ENCODE measurements at regions not wholly inside any gene's neighbourhood (a gene's known extent, or its start where the extent isn't known, plus 50 kb on each side); places are given as distances from the start of the nearest gene placed in this dataset.

DNA sequence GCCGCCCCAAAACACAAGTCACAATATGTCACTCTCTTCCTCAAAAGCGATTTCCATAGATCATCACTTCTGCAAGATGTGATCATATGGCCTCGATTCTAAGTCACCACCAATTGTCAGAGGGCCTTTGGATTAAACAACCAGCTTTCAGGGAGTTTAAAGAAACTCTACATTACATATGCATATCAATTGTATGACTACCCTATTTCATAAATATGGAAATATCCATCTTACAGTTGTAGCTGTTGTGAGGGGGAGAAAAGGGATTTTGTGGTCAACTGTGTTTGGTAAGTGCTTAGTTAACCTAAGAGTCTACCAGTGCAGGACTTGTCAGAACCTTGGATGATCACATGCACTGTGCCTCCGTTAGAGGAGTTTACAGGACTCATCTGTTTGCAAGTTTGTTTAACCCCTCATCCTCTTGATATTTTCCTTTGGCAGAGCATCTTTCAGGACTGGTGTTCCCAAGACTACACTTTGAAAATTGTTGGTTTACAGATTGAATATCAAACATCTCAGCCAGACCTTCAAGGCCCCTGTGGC is 99.9 kb downstream of the CHST1 start:
- no peak for DNase-seq (ENCODE audit: low read depth in 1 of 2, low spot score in 1 of 2)
- H3K4me1 ChIP-seq: no peaks in the 10 kb centered on the region
- H3K27ac ChIP-seq: no peak overlapping the region
- TF ChIP-seq FOSB (CRISPR knock-in tag; IDR thresholded peaks at IDR 0.05) (no peak), PHF8 (IDR thresholded peaks at IDR 0.05; ENCODE audit: borderline replicate concordance, low read depth) (no peak), ZSCAN20 (CRISPR knock-in tag; IDR thresholded peaks at IDR 0.05) (no peak), TP53 (CRISPR knock-in tag; IDR thresholded peaks at IDR 0.05) (no peak)
- no peak overlapping the region for H3K4me3 ChIP-seq
- 33% methylated on average over 4 of the region's 4 CpGs for WGBS (ENCODE audit: missing lambda C conversion rate)
- ChIA-PET POLR2A (no interaction called here), CTCF (no interaction called here)
- ATAC-seq: no peak
- no peak overlapping the region for H3K4me2 ChIP-seq
- H3K9me3 ChIP-seq: no peaks in the 10 kb centered on the region
- no peak for FAIRE-seq

DNA sequence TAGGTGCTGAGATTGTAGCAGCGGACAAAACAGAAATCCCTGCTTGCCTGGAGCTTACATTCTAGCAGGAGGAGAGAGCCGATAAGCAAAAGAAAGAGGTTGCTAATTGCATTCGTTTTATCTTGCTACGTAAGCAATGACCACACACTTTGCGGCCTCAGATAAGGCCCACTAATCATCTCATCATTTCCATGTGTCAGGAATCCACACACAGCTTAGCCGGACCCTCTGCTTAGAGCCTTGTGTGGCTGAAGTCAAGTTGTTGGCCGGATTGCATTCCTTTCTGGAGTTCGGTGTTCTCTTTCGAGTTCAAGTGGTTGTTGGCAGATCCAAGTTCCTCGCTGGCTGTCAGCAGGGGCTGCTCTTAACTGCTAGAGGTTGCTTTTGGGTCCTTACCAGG is 101.6 kb downstream of the CHST1 start:
- no peak for FAIRE-seq
- CTCF ChIA-PET: interaction anchor here (1.0 to 1.9 kb wide), 2 partner anchors 8 to 15 kb away, joined by 4 to 6 read pairs; no protein-coding TSS in a partner anchor

DNA sequence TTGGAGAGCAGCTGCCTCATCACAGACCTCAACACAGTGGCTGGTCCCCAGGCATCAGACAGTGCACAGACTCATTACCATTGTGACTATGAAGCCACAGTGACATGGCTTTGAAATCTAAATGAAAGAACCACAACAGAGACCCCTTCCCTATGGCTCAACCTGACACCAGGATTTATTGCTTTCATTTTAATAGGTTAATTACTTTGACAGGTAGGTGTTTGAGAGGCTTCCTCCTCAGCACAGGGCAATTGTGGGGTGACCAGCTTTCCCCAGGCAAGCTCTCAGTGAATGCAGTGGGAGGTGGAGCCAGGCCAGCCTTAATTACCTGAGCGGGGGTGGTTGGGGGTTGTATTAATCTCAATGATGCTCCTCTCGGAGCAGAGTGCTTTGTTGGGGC is 102.3 kb downstream of the CHST1 start:
- Histone ChIP-seq H3K4me3 (no peak overlapping the region), H3K4me1 (no peaks in the 10 kb centered on the region), H3K9me3 (no peaks in the 10 kb centered on the region), H3K4me2 (no peak overlapping the region), H3K27ac (no peak overlapping the region)
- ChIA-PET POLR2A (no interaction called here), CTCF (interaction anchor here (1.0 to 2.2 kb wide), 4 partner anchors 9 to 208 kb away, joined by 3 to 6 read pairs (median 4); no protein-coding TSS in a partner anchor)
- TF ChIP-seq JUNB (IDR thresholded peaks at IDR 0.05) (no peak), ZFP36 (IDR thresholded peaks at IDR 0.05; ENCODE audit: borderline replicate concordance, partially characterized antibody) (no peak)
- 4% methylated on average over 2 of the region's 2 CpGs for WGBS (ENCODE audit: missing lambda C conversion rate)
- no peak for FAIRE-seq
- DNase-seq (ENCODE audit: low read depth in 1 of 2, low spot score in 1 of 2): no peak
- ATAC-seq: no peak

More for the DNA sequence above, 101.6 kb downstream of the CHST1 start:
- H3K4me2 ChIP-seq: no peak overlapping the region
- H3K4me1 ChIP-seq: no peaks in the 10 kb centered on the region
- H3K27ac ChIP-seq: no peak overlapping the region
- POLR2A ChIA-PET: no interaction called here
- no peak for DNase-seq (ENCODE audit: low read depth in 1 of 2, low spot score in 1 of 2)
- WGBS (ENCODE audit: missing lambda C conversion rate): 40% methylated on average over 10 of the region's 10 CpGs
- no peaks in the 10 kb centered on the region for H3K9me3 ChIP-seq
- TF ChIP-seq SMC3 (IDR thresholded peaks at IDR 0.05) (no peak), CHD4 (IDR thresholded peaks at IDR 0.05; ENCODE audit: borderline replicate concordance) (no peak), MAFK (IDR thresholded peaks at IDR 0.05; ENCODE audit: partially characterized antibody) (no peak), RNF2 (IDR thresholded peaks at IDR 0.05; ENCODE audit: borderline replicate concordance, low read depth) (no peak), JUNB (IDR thresholded peaks at IDR 0.05) (no peak), NR3C1 (IDR thresholded peaks at IDR 0.05) (no peak), HOXA7 (CRISPR knock-in tag; IDR thresholded peaks at IDR 0.05) (no peak), SREBF2 (IDR thresholded peaks at IDR 0.05) (no peak), MYC (IDR thresholded peaks at IDR 0.05; ENCODE audit: borderline replicate concordance, low read length) (no peak), FOXS1 (CRISPR knock-in tag; IDR thresholded peaks at IDR 0.05) (no peak)
- TF ChIP-seq, protein P1, sequence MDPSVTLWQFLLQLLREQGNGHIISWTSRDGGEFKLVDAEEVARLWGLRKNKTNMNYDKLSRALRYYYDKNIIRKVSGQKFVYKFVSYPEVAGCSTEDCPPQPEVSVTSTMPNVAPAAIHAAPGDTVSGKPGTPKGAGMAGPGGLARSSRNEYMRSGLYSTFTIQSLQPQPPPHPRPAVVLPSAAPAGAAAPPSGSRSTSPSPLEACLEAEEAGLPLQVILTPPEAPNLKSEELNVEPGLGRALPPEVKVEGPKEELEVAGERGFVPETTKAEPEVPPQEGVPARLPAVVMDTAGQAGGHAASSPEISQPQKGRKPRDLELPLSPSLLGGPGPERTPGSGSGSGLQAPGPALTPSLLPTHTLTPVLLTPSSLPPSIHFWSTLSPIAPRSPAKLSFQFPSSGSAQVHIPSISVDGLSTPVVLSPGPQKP (IDR thresholded peaks at IDR 0.05; ENCODE audit: low read depth, low read length): no peak
- TF ChIP-seq, protein P2, sequence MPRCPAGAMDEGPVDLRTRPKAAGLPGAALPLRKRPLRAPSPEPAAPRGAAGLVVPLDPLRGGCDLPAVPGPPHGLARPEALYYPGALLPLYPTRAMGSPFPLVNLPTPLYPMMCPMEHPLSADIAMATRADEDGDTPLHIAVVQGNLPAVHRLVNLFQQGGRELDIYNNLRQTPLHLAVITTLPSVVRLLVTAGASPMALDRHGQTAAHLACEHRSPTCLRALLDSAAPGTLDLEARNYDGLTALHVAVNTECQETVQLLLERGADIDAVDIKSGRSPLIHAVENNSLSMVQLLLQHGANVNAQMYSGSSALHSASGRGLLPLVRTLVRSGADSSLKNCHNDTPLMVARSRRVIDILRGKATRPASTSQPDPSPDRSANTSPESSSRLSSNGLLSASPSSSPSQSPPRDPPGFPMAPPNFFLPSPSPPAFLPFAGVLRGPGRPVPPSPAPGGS (IDR thresholded peaks at IDR 0.05): no peak
- ATAC-seq: no peak
- H3K4me3 ChIP-seq: no peak overlapping the region

DNA sequence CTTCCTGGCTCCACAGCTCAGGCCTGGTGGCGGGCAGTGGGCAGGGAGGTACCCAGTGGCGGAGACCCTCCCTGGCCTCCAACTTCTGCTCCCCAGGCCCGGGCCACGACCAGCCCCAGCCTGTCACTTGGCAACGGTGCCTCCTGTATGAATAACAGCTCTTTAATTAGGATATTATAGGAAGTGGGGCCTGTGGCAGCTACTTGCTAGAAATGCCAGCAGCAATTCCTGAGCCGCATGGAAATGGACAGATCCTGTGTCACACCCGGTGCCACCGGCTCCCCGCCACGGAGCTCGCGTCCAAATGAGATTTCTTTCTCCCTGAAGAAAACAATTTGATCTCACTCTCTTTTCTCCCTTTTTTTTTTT is 104.5 kb downstream of the CHST1 start:
- H3K27ac ChIP-seq: no peak overlapping the region
- DNase-seq (ENCODE audit: low read depth in 1 of 2, low spot score in 1 of 2): no peak
- H3K4me1 ChIP-seq: peaks cover 13% of the 10 kb centered on the region
- ChIA-PET POLR2A (no interaction called here), CTCF (no interaction called here)
- no peak overlapping the region for H3K4me2 ChIP-seq
- 60% methylated on average over 9 of the region's 12 CpGs for WGBS (ENCODE audit: missing lambda C conversion rate)
- no peak overlapping the region for H3K4me3 ChIP-seq
- 0 out of 3 replicates have a peak, but pooled peaks cover 3% of the 10 kb centered on the region for H3K9me3 ChIP-seq
- ATAC-seq: no peak
- no peak for FAIRE-seq
- TF ChIP-seq ZSCAN20 (CRISPR knock-in tag; IDR thresholded peaks at IDR 0.05): no peak
- TF ChIP-seq CEBPB (IDR thresholded peaks at IDR 0.05): no peak
- TF ChIP-seq TFCP2L1 (CRISPR knock-in tag; IDR thresholded peaks at IDR 0.05): no peak
- no peak for TF ChIP-seq POLR2AphosphoS2 (conservative IDR thresholded peaks at IDR 0.05; ENCODE audit: low read length)
- no peak for TF ChIP-seq FOSB (CRISPR knock-in tag; IDR thresholded peaks at IDR 0.05)
- TF ChIP-seq KDM5A (IDR thresholded peaks at IDR 0.05): no peak
- TF ChIP-seq, protein P3, sequence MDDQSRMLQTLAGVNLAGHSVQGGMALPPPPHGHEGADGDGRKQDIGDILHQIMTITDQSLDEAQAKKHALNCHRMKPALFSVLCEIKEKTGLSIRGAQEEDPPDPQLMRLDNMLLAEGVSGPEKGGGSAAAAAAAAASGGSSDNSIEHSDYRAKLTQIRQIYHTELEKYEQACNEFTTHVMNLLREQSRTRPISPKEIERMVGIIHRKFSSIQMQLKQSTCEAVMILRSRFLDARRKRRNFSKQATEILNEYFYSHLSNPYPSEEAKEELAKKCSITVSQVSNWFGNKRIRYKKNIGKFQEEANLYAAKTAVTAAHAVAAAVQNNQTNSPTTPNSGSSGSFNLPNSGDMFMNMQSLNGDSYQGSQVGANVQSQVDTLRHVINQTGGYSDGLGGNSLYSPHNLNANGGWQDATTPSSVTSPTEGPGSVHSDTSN (IDR thresholded peaks at IDR 0.05): no peak
- TF ChIP-seq, protein P4, sequence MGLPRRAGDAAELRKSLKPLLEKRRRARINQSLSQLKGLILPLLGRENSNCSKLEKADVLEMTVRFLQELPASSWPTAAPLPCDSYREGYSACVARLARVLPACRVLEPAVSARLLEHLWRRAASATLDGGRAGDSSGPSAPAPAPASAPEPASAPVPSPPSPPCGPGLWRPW (IDR thresholded peaks at IDR 0.05): no peak
- no peak for TF ChIP-seq CBX8 (IDR thresholded peaks at IDR 0.05)
- no peak for TF ChIP-seq ZC3H11A (IDR thresholded peaks at IDR 0.05)
- no peak for TF ChIP-seq RFX5 (IDR thresholded peaks at IDR 0.05)
- TF ChIP-seq, protein P5, sequence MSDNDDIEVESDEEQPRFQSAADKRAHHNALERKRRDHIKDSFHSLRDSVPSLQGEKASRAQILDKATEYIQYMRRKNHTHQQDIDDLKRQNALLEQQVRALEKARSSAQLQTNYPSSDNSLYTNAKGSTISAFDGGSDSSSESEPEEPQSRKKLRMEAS (IDR thresholded peaks at IDR 0.05): no peak
- TF ChIP-seq, protein P6, sequence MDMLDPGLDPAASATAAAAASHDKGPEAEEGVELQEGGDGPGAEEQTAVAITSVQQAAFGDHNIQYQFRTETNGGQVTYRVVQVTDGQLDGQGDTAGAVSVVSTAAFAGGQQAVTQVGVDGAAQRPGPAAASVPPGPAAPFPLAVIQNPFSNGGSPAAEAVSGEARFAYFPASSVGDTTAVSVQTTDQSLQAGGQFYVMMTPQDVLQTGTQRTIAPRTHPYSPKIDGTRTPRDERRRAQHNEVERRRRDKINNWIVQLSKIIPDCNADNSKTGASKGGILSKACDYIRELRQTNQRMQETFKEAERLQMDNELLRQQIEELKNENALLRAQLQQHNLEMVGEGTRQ (IDR thresholded peaks at IDR 0.05): no peak
- TF ChIP-seq CHD2 (IDR thresholded peaks at IDR 0.05; ENCODE audit: low read length, partially characterized antibody): no peak
- TF ChIP-seq CHD4 (IDR thresholded peaks at IDR 0.05; ENCODE audit: borderline replicate concordance): no peak
